ENCODE measurements at regions not wholly inside any gene's neighbourhood (a gene's known extent, or its start where the extent isn't known, plus 50 kb on each side); places are given as distances from the start of the nearest gene placed in this dataset.

GRCh38 chr6:133590814-133591213 is 298.1 kb upstream of the TCF21 start:
- Mint-ChIP-seq H3K9me3 (ENCODE audit: unreplicated experiment) (no peaks in the 10 kb centered on the region), H3K4me1 (ENCODE audit: unreplicated experiment) (peaks cover 5% of the 10 kb centered on the region), H3K27ac (ENCODE audit: unreplicated experiment) (no peak overlapping the region), H3K27me3 (ENCODE audit: unreplicated experiment) (peaks cover 2% of the 10 kb centered on the region), H3K4me3 (ENCODE audit: unreplicated experiment) (no peak overlapping the region), H3K36me3 (ENCODE audit: unreplicated experiment) (no peaks in the 10 kb centered on the region)
- DNase-seq (ENCODE audit: extremely low spot score, unreplicated experiment), result no peak
- no peak for TF ChIP-seq CTCF (IDR thresholded peaks at IDR 0.05)

- Mint-ChIP-seq H3K36me3 (ENCODE audit: unreplicated experiment) (no peaks in the 10 kb centered on the region), H3K4me1 (ENCODE audit: unreplicated experiment) (peaks cover 5% of the 10 kb centered on the region)
Measured at GRCh38 chr6:133591275-133591674, 297.6 kb upstream of the TCF21 start.

GRCh38 chr6:133594652-133595110 is 294.2 kb upstream of the TCF21 start:
- no peak for TF ChIP-seq CTCF (IDR thresholded peaks at IDR 0.05)
- H3K27ac Mint-ChIP-seq (ENCODE audit: unreplicated experiment), result no peak overlapping the region
- H3K4me1 Mint-ChIP-seq (ENCODE audit: unreplicated experiment), result peaks cover 3% of the 10 kb centered on the region
- no peaks in the 10 kb centered on the region for H3K36me3 Mint-ChIP-seq (ENCODE audit: unreplicated experiment)
- no peaks in the 10 kb centered on the region for H3K9me3 Mint-ChIP-seq (ENCODE audit: unreplicated experiment)
- peaks cover 5% of the 10 kb centered on the region for H3K27me3 Mint-ChIP-seq (ENCODE audit: unreplicated experiment)
- DNase-seq (ENCODE audit: extremely low spot score, unreplicated experiment), result no peak
- no peak overlapping the region for H3K4me3 Mint-ChIP-seq (ENCODE audit: unreplicated experiment)

More at GRCh38 chr6:133591275-133591674, 297.6 kb upstream of the TCF21 start:
- Mint-ChIP-seq H3K4me3 (ENCODE audit: unreplicated experiment) (no peak overlapping the region), H3K9me3 (ENCODE audit: unreplicated experiment) (no peaks in the 10 kb centered on the region), H3K27me3 (ENCODE audit: unreplicated experiment) (peaks cover 5% of the 10 kb centered on the region), H3K27ac (ENCODE audit: unreplicated experiment) (no peak overlapping the region)
- DNase-seq (ENCODE audit: extremely low spot score, unreplicated experiment), result no peak
- TF ChIP-seq CTCF (IDR thresholded peaks at IDR 0.05), result no peak

GRCh38 chr6:133595111-133595761 is 293.7 kb upstream of the TCF21 start:
- Mint-ChIP-seq H3K9me3 (ENCODE audit: unreplicated experiment) (no peaks in the 10 kb centered on the region), H3K36me3 (ENCODE audit: unreplicated experiment) (no peaks in the 10 kb centered on the region), H3K27me3 (ENCODE audit: unreplicated experiment) (peaks cover 5% of the 10 kb centered on the region), H3K27ac (ENCODE audit: unreplicated experiment) (no peak overlapping the region), H3K4me3 (ENCODE audit: unreplicated experiment) (no peak overlapping the region), H3K4me1 (ENCODE audit: unreplicated experiment) (peaks cover 3% of the 10 kb centered on the region)
- no peak for TF ChIP-seq CTCF (IDR thresholded peaks at IDR 0.05)
- no peak for DNase-seq (ENCODE audit: extremely low spot score, unreplicated experiment)

GRCh38 chr6:133606852-133607251 is 282.1 kb upstream of the TCF21 start:
- Mint-ChIP-seq H3K9me3 (ENCODE audit: unreplicated experiment) (no peaks in the 10 kb centered on the region), H3K27ac (ENCODE audit: unreplicated experiment) (no peak overlapping the region), H3K36me3 (ENCODE audit: unreplicated experiment) (no peaks in the 10 kb centered on the region), H3K4me3 (ENCODE audit: unreplicated experiment) (no peak overlapping the region), H3K27me3 (ENCODE audit: unreplicated experiment) (no peaks in the 10 kb centered on the region), H3K4me1 (ENCODE audit: unreplicated experiment) (no peaks in the 10 kb centered on the region)
- no peak for TF ChIP-seq CTCF (IDR thresholded peaks at IDR 0.05)
- no peak for DNase-seq (ENCODE audit: extremely low spot score, unreplicated experiment)

Data from osteocyte (in vitro differentiated cells).